ENCODE measurements at regions not wholly inside any gene's neighbourhood (a gene's known extent, or its start where the extent isn't known, plus 50 kb on each side); places are given as distances from the start of the nearest gene placed in this dataset.

GRCh38 chr6:73898599-73898998 is 202.6 kb downstream of the CD109 start:
- peaks cover 0 to 5% (median 0%) of the 10 kb centered on the region in 5 donors for H3K36me3 Mint-ChIP-seq
- H3K27ac Mint-ChIP-seq, result no peak overlapping the region
- intact Hi-C loops (cut with micrococcal nuclease), result no loop called here
- ATAC-seq, result no peak
- H3K36me3 ChIP-seq (ENCODE audit: control insufficient read depth in 2 of 3, insufficient read depth in 3 of 3, low read length in 3 of 3), result no peaks in the 10 kb centered on the region
- peaks cover 0 to 7% (median 0%) of the 10 kb centered on the region in 3 experiments for H3K9me3 ChIP-seq (ENCODE audit: control insufficient read depth in 2 of 3, low read length in 3 of 3)
- ChIA-PET POLR2A (no interaction called here), CTCF (no interaction called here)
- no peaks in the 10 kb centered on the region for H3K27me3 ChIP-seq (ENCODE audit: control insufficient read depth in 2 of 2, insufficient read depth in 2 of 2, low read length in 2 of 2)
- peaks cover 0 to 30% (median 12%) of the 10 kb centered on the region in 5 donors for H3K27me3 Mint-ChIP-seq
- H3K4me1 ChIP-seq (ENCODE audit: control insufficient read depth in 2 of 2, insufficient read depth in 2 of 2, low read length in 2 of 2), result no peaks in the 10 kb centered on the region
- no peak overlapping the region for H3K4me3 ChIP-seq (ENCODE audit: low read length)
- no peak for DNase-seq
- H3K4me3 Mint-ChIP-seq, result no peak overlapping the region
- peaks cover 3 to 28% (median 14%) of the 10 kb centered on the region in 11 donors for H3K9me3 Mint-ChIP-seq
- H3K4me1 Mint-ChIP-seq, result no peaks in the 10 kb centered on the region
- H3K27ac ChIP-seq (ENCODE audit: low read depth, low read length), result no peak overlapping the region

GRCh38 chr6:73893696-73894095 is 197.7 kb downstream of the CD109 start:
- intact Hi-C loops (cut with micrococcal nuclease), result loop anchor here in 1 of 2 donors (1.0 kb wide), 1 partner anchor 12 kb away; no protein-coding TSS in a partner anchor
- Mint-ChIP-seq H3K4me1 (peaks cover 0 to under 1% (median 0%) of the 10 kb centered on the region in 7 donors), H3K4me3 (no peak overlapping the region), H3K9me3 (peaks cover 0 to 14% (median 4%) of the 10 kb centered on the region in 11 donors), H3K27ac (no peak overlapping the region), H3K36me3 (no peaks in the 10 kb centered on the region), H3K27me3 (peaks cover 0 to 19% (median 4%) of the 10 kb centered on the region in 5 donors)
- Histone ChIP-seq H3K4me1 (ENCODE audit: control insufficient read depth in 2 of 2, insufficient read depth in 2 of 2, low read length in 2 of 2) (no peaks in the 10 kb centered on the region), H3K9me3 (ENCODE audit: control insufficient read depth in 2 of 3, low read length in 3 of 3) (no peaks in the 10 kb centered on the region), H3K36me3 (ENCODE audit: control insufficient read depth in 2 of 3, insufficient read depth in 3 of 3, low read length in 3 of 3) (no peaks in the 10 kb centered on the region), H3K27ac (ENCODE audit: low read depth, low read length) (no peak overlapping the region), H3K4me3 (ENCODE audit: low read length) (no peak overlapping the region), H3K27me3 (ENCODE audit: control insufficient read depth in 2 of 2, insufficient read depth in 2 of 2, low read length in 2 of 2) (no peaks in the 10 kb centered on the region)
- DNase-seq, result no peak
- ChIA-PET CTCF (no interaction called here), POLR2A (no interaction called here)
- no peak for ATAC-seq

GRCh38 chr6:73888050-73888449 is 192.0 kb downstream of the CD109 start:
- DNase-seq (no peak), ATAC-seq (no peak)
- Histone ChIP-seq H3K4me1 (ENCODE audit: control insufficient read depth in 2 of 2, insufficient read depth in 2 of 2, low read length in 2 of 2) (no peaks in the 10 kb centered on the region), H3K27me3 (ENCODE audit: control insufficient read depth in 2 of 2, insufficient read depth in 2 of 2, low read length in 2 of 2) (no peaks in the 10 kb centered on the region), H3K4me3 (ENCODE audit: low read length) (no peak overlapping the region), H3K9me3 (ENCODE audit: control insufficient read depth in 2 of 3, low read length in 3 of 3) (no peaks in the 10 kb centered on the region), H3K27ac (ENCODE audit: low read depth, low read length) (no peak overlapping the region), H3K36me3 (ENCODE audit: control insufficient read depth in 2 of 3, insufficient read depth in 3 of 3, low read length in 3 of 3) (no peaks in the 10 kb centered on the region)
- peaks cover 0 to 11% (median 2%) of the 10 kb centered on the region in 11 donors for H3K9me3 Mint-ChIP-seq
- peaks cover 0 to 14% (median 7%) of the 10 kb centered on the region in 7 donors for H3K4me1 Mint-ChIP-seq
- ChIA-PET CTCF (no interaction called here), POLR2A (no interaction called here)
- H3K27ac Mint-ChIP-seq, result no peak overlapping the region
- intact Hi-C loops (cut with micrococcal nuclease), result no loop called here
- no peaks in the 10 kb centered on the region for H3K36me3 Mint-ChIP-seq
- no peak overlapping the region for H3K4me3 Mint-ChIP-seq
- no peaks in the 10 kb centered on the region for H3K27me3 Mint-ChIP-seq

GRCh38 chr6:73885393-73885792 is 189.4 kb downstream of the CD109 start:
- DNase-seq, result no peak
- Mint-ChIP-seq H3K36me3 (no peaks in the 10 kb centered on the region), H3K4me1 (peaks cover 0 to 14% (median 7%) of the 10 kb centered on the region in 7 donors), H3K9me3 (peaks cover 0 to 2% (median 0%) of the 10 kb centered on the region in 11 donors), H3K4me3 (no peak overlapping the region), H3K27ac (no peak overlapping the region), H3K27me3 (peaks cover 0 to 3% (median 0%) of the 10 kb centered on the region in 5 donors)
- POLR2A ChIA-PET, result no interaction called here
- Histone ChIP-seq H3K27ac (ENCODE audit: low read depth, low read length) (no peak overlapping the region), H3K9me3 (ENCODE audit: control insufficient read depth in 2 of 3, low read length in 3 of 3) (no peaks in the 10 kb centered on the region), H3K27me3 (ENCODE audit: control insufficient read depth in 2 of 2, insufficient read depth in 2 of 2, low read length in 2 of 2) (no peaks in the 10 kb centered on the region), H3K4me3 (ENCODE audit: low read length) (no peak overlapping the region), H3K4me1 (ENCODE audit: control insufficient read depth in 2 of 2, insufficient read depth in 2 of 2, low read length in 2 of 2) (no peaks in the 10 kb centered on the region), H3K36me3 (ENCODE audit: control insufficient read depth in 2 of 3, insufficient read depth in 3 of 3, low read length in 3 of 3) (no peaks in the 10 kb centered on the region)
- no peak for ATAC-seq
- CTCF ChIA-PET, result no interaction called here
- intact Hi-C loops (cut with micrococcal nuclease), result no loop called here

GRCh38 chr6:73884540-73884939 is 188.5 kb downstream of the CD109 start:
- intact Hi-C loops (cut with micrococcal nuclease), result no loop called here

GRCh38 chr6:73879501-73880293 is 183.7 kb downstream of the CD109 start:
- no peaks in the 10 kb centered on the region for H3K9me3 ChIP-seq (ENCODE audit: control insufficient read depth in 2 of 3, low read length in 3 of 3)
- H3K36me3 Mint-ChIP-seq, result no peaks in the 10 kb centered on the region
- H3K27me3 ChIP-seq (ENCODE audit: control insufficient read depth in 2 of 2, insufficient read depth in 2 of 2, low read length in 2 of 2), result no peaks in the 10 kb centered on the region
- H3K27ac Mint-ChIP-seq, result no peak overlapping the region
- no peaks in the 10 kb centered on the region for H3K36me3 ChIP-seq (ENCODE audit: control insufficient read depth in 2 of 3, insufficient read depth in 3 of 3, low read length in 3 of 3)
- ATAC-seq, result no peak
- peaks cover 0 to 6% (median under 1%) of the 10 kb centered on the region in 5 donors for H3K27me3 Mint-ChIP-seq
- H3K9me3 Mint-ChIP-seq, result peaks cover 0 to 5% (median 0%) of the 10 kb centered on the region in 11 donors
- intact Hi-C loops (cut with micrococcal nuclease), result no loop called here
- no peak overlapping the region for H3K27ac ChIP-seq (ENCODE audit: low read depth, low read length)
- H3K4me3 ChIP-seq (ENCODE audit: low read length), result no peak overlapping the region
- ChIA-PET POLR2A (no interaction called here), CTCF (no interaction called here)
- no peaks in the 10 kb centered on the region for H3K4me1 ChIP-seq (ENCODE audit: control insufficient read depth in 2 of 2, insufficient read depth in 2 of 2, low read length in 2 of 2)
- no peak for DNase-seq
- no peak overlapping the region for H3K4me3 Mint-ChIP-seq
- no peaks in the 10 kb centered on the region for H3K4me1 Mint-ChIP-seq

More at GRCh38 chr6:73884540-73884939, 188.5 kb downstream of the CD109 start:
- ATAC-seq (no peak), DNase-seq (no peak)
- peaks cover 0 to 3% (median 0%) of the 10 kb centered on the region in 5 donors for H3K27me3 Mint-ChIP-seq
- H3K9me3 Mint-ChIP-seq, result no peaks in the 10 kb centered on the region
- H3K27ac Mint-ChIP-seq, result no peak overlapping the region
- H3K4me3 Mint-ChIP-seq, result no peak overlapping the region
- ChIA-PET POLR2A (no interaction called here), CTCF (no interaction called here)
- Histone ChIP-seq H3K4me1 (ENCODE audit: control insufficient read depth in 2 of 2, insufficient read depth in 2 of 2, low read length in 2 of 2) (no peaks in the 10 kb centered on the region), H3K9me3 (ENCODE audit: control insufficient read depth in 2 of 3, low read length in 3 of 3) (no peaks in the 10 kb centered on the region), H3K27ac (ENCODE audit: low read depth, low read length) (no peak overlapping the region), H3K4me3 (ENCODE audit: low read length) (no peak overlapping the region), H3K27me3 (ENCODE audit: control insufficient read depth in 2 of 2, insufficient read depth in 2 of 2, low read length in 2 of 2) (no peaks in the 10 kb centered on the region), H3K36me3 (ENCODE audit: control insufficient read depth in 2 of 3, insufficient read depth in 3 of 3, low read length in 3 of 3) (no peaks in the 10 kb centered on the region)
- H3K36me3 Mint-ChIP-seq, result no peaks in the 10 kb centered on the region
- peaks cover 0 to 14% (median 7%) of the 10 kb centered on the region in 7 donors for H3K4me1 Mint-ChIP-seq

GRCh38 chr6:73878403-73878802 is 182.4 kb downstream of the CD109 start:
- Mint-ChIP-seq H3K4me3 (peak overlapping the region in 1 of 10 donors; percentile 3), H3K36me3 (no peaks in the 10 kb centered on the region), H3K4me1 (peaks cover 0 to 3% (median 0%) of the 10 kb centered on the region in 7 donors), H3K27ac (no peak overlapping the region), H3K9me3 (peaks cover 0 to 5% (median 0%) of the 10 kb centered on the region in 11 donors), H3K27me3 (peaks cover 0 to 9% (median 3%) of the 10 kb centered on the region in 5 donors)
- ChIA-PET CTCF (no interaction called here), POLR2A (no interaction called here)
- H3K27me3 ChIP-seq (ENCODE audit: control insufficient read depth in 2 of 2, insufficient read depth in 2 of 2, low read length in 2 of 2), result no peaks in the 10 kb centered on the region
- intact Hi-C loops (cut with micrococcal nuclease), result no loop called here
- no peaks in the 10 kb centered on the region for H3K4me1 ChIP-seq (ENCODE audit: control insufficient read depth in 2 of 2, insufficient read depth in 2 of 2, low read length in 2 of 2)
- DNase-seq, result no peak
- no peaks in the 10 kb centered on the region for H3K9me3 ChIP-seq (ENCODE audit: control insufficient read depth in 2 of 3, low read length in 3 of 3)
- H3K27ac ChIP-seq (ENCODE audit: low read depth, low read length), result no peak overlapping the region
- no peaks in the 10 kb centered on the region for H3K36me3 ChIP-seq (ENCODE audit: control insufficient read depth in 2 of 3, insufficient read depth in 3 of 3, low read length in 3 of 3)
- ATAC-seq, result no peak
- no peak overlapping the region for H3K4me3 ChIP-seq (ENCODE audit: low read length)

Data from naive thymus-derived CD4-positive, alpha-beta T cell (primary cell).